BJ (cell line): ENCODE measurements at regions not wholly inside any gene's neighbourhood (a gene's known extent, or its start where the extent isn't known, plus 50 kb on each side); places are given as distances from the start of the nearest gene placed in this dataset.

Experiments used
- CTCF ChIA-PET: fragments of 350-600 bp; formaldehyde crosslinking; extraction: SDS; loops from one replicate; lab custom pipeline; 2021; ENCODE audit warnings: antibody characterized with exemption, inconsistent platforms; lab: Yijun Ruan, JAX
- POLR2A ChIA-PET: fragments of 300-600 bp; sonication (Branson Sonifier 250); formaldehyde crosslinking; extraction: SDS; loops from one replicate; lab custom pipeline; 2021; ENCODE audit warnings: antibody characterized with exemption; lab: Charles Lee
- DNase-seq: peaks from one replicate; pipeline ENCODE4 v3.0.0-alpha.2; 2011; ENCODE audit warnings: low read depth
- H3K27me3 ChIP-seq: 2 replicates; pipeline ENCODE4 v1.6.0; 2011; ENCODE audit warnings: low read length; ENCODE audit not compliant: control insufficient read depth, insufficient read depth
- H3K36me3 ChIP-seq: 2 replicates; pipeline ENCODE4 v1.5.1; 2011; ENCODE audit warnings: low read length; ENCODE audit not compliant: control insufficient read depth, insufficient read depth
- H3K4me3 ChIP-seq: 2 replicates; pipeline ENCODE4 v1.5.1; 2011; ENCODE audit warnings: low read depth, mild to moderate bottlenecking, control low read depth, low read length
- CTCF ChIP-seq: IDR thresholded peaks from 2 replicates; pipeline ENCODE4 v1.5.1; 2011; ENCODE audit warnings: low read depth, mild to moderate bottlenecking, control low read depth, inconsistent platforms, low read length, moderate library complexity; ENCODE audit not compliant: insufficient read depth

DNA sequence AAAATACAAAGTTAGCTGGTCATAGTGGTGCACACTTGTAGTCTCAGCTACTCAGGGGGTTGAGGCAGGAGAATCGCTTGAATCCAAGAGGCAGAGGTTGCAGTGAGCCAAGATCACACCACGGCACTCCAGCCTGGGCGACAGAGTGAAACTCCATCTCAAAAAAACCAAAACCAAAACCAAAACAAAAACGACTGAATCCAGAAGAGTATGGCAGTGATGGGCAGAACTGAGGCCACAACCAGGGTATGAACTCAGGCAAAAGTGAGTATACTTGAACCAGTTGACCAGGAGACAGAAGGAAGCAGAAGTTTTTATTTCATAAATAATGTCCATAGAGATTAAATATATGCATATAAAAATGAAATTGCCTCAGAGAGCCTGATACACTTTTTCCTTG, 620.0 kb upstream of the SEL1L start:
- Histone ChIP-seq H3K4me3 (no peak overlapping the region), H3K36me3 (no peaks in the 10 kb centered on the region), H3K27me3 (no peaks in the 10 kb centered on the region)
- TF ChIP-seq CTCF = no peak
- ChIA-PET CTCF (no interaction called here), POLR2A (no interaction called here)
- no peak for DNase-seq

GRCh38 chr14:82159624-82160023, 626.0 kb upstream of the SEL1L start:
- DNase-seq = no peak
- ChIA-PET CTCF (no interaction called here), POLR2A (no interaction called here)
- no peak for TF ChIP-seq CTCF
- Histone ChIP-seq H3K36me3 (no peaks in the 10 kb centered on the region), H3K27me3 (no peaks in the 10 kb centered on the region), H3K4me3 (no peak overlapping the region)

DNA sequence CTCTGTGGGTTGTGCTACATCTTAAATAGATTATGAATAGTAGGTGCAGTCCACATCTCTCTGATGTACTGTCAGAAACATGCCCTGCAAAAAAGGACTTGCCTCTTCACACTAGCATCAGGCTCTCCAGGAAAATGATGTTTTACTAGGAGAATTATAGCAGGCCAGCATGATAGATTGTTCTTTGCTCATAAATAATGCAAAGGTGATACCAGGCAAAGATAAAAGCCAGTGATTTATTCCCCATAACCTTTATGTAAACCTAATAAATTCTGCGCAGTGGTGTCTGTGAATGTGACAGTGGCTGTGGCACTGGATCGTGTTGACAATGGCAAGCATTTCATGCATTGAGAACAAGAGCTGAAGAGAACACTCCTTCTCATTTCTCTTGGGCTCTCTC, 646.5 kb upstream of the SEL1L start:
- DNase-seq = no peak
- H3K36me3 ChIP-seq = no peaks in the 10 kb centered on the region
- no peak overlapping the region for H3K4me3 ChIP-seq
- CTCF ChIA-PET = no interaction called here
- POLR2A ChIA-PET = no interaction called here
- TF ChIP-seq CTCF = no peak
- H3K27me3 ChIP-seq = no peaks in the 10 kb centered on the region

GRCh38 chr14:82182646-82183045, 649.0 kb upstream of the SEL1L start:
- TF ChIP-seq CTCF = no peak
- ChIA-PET POLR2A (no interaction called here), CTCF (no interaction called here)
- DNase-seq = no peak
- Histone ChIP-seq H3K36me3 (no peaks in the 10 kb centered on the region), H3K4me3 (no peak overlapping the region), H3K27me3 (no peaks in the 10 kb centered on the region)

GRCh38 chr14:82190742-82191141, 657.1 kb upstream of the SEL1L start:
- no peak for DNase-seq
- ChIA-PET CTCF (no interaction called here), POLR2A (no interaction called here)
- no peaks in the 10 kb centered on the region for H3K27me3 ChIP-seq
- H3K4me3 ChIP-seq = no peak overlapping the region
- H3K36me3 ChIP-seq = no peaks in the 10 kb centered on the region
- TF ChIP-seq CTCF = no peak
